HCT116 (cell line): ENCODE measurements at regions not wholly inside any gene's neighbourhood (a gene's known extent, or its start where the extent isn't known, plus 50 kb on each side); places are given as distances from the start of the nearest gene placed in this dataset.

Source experiments
- ATAC-seq: fragments of 200-7000 bp; cut with Tn5 transposase; 2 replicates; pipeline ENCODE4 v1.9.1; 2020; ENCODE audit warnings: mild to moderate bottlenecking, moderate library complexity
- BruUV-seq: library from RNA; stranded (reverse); fragments of 400-500 nt; replicated peaks from 2 replicates; lab custom pipeline; 2021; lab: Mats Ljungman, UMichigan
- CTCF ChIA-PET: fragments of 300-600 bp; sonication (Branson Sonifier 250); formaldehyde crosslinking; loops from one replicate; lab custom pipeline; 2021; ENCODE audit warnings: antibody characterized with exemption; lab: Charles Lee
- POLR2A ChIA-PET: fragments of 300-600, 350-600 bp; sonication (Branson Sonifier 250); formaldehyde crosslinking; loops from one replicate; lab custom pipeline; 2021; ENCODE audit warnings: antibody characterized with exemption; lab: Charles Lee
- RAD21 ChIA-PET, 2 experiments: fragments of 300-600 bp; sonication (Branson Sonifier 250); formaldehyde crosslinking; loops; one replicate each; lab custom pipeline; 2023; ENCODE audit warnings: low total read pairs in 2 of 2; ENCODE audit not compliant: uncharacterized antibody in 2 of 2, unreplicated experiment in 2 of 2, low non-redundant PET in 1 of 2; lab: Charles Lee
- DNase-seq: peaks from one replicate; pipeline ENCODE4 v3.0.0-alpha.2; 2010; ENCODE audit warnings: low read depth, low spot score
- H2AFZ ChIP-seq: fragments of 200-600 bp; shearing (Covaris generic), sonication (generic); 2 replicates; pipeline ENCODE4 v1.6.1; 2017; ENCODE audit warnings: low read depth, mixed run types, mixed read lengths, antibody characterized with exemption, low read length; ENCODE audit not compliant: poor library complexity, severe bottlenecking
- H3K27ac ChIP-seq: 2 replicates; pipeline ENCODE4 v1.5.1; 2012; ENCODE audit warnings: low read depth, low read length
- H3K27me3 ChIP-seq: fragments of 200-600 bp; sonication (generic); 2 replicates; pipeline ENCODE4 v1.6.1; 2016; ENCODE audit warnings: mixed run types, low read length, mixed read lengths; ENCODE audit not compliant: insufficient read depth
- H3K36me3 ChIP-seq, 2 experiments: fragments of 200-500 bp in 1 of 2; fragments of 200-600 bp in 1 of 2; sonication (Bioruptor generic) in 1 of 2; sonication (generic) in 1 of 2; 2 replicates each; pipeline versions ENCODE4 v1.5.1 to v1.6.1; 2014 to 2016; ENCODE audit warnings: low read length in 2 of 2, inconsistent platforms in 1 of 2, mixed read lengths in 1 of 2, mixed run types in 1 of 2; ENCODE audit not compliant: insufficient read depth in 2 of 2, control insufficient read depth in 1 of 2
- H3K4me1 ChIP-seq, 2 experiments: fragments of 200-600 bp in 1 of 2; sonication (generic) in 1 of 2; 2 replicates each; pipeline versions ENCODE4 v1.5.1 to v1.6.1; 2012 to 2017; ENCODE audit warnings: low read length in 2 of 2, inconsistent platforms in 1 of 2, mild to moderate bottlenecking in 1 of 2, mixed read lengths in 1 of 2, mixed run types in 1 of 2, moderate library complexity in 1 of 2; ENCODE audit not compliant: insufficient read depth in 2 of 2, control insufficient read depth in 1 of 2
- H3K4me2 ChIP-seq: fragments of 200-600 bp; sonication (generic); 2 replicates; pipeline ENCODE4 v1.6.1; 2017; ENCODE audit warnings: mixed run types, low read length, mixed read lengths
- H3K4me3 ChIP-seq, 2 experiments: fragments of 200-600 bp in 1 of 2; sonication (generic) in 1 of 2; replicated peaks in 1 of 2; 2 replicates each; pipeline ENCODE4 v1.5.1; 2011 to 2016; ENCODE audit warnings: low read length in 2 of 2, control low read depth in 1 of 2, low read depth in 1 of 2, mild to moderate bottlenecking in 1 of 2, mixed read lengths in 1 of 2, mixed run types in 1 of 2
- H3K79me2 ChIP-seq: fragments of 200-600 bp; sonication (generic); 2 replicates; pipeline ENCODE4 v1.6.1; 2017; ENCODE audit warnings: mild to moderate bottlenecking, mixed run types, low read length, moderate library complexity, mixed read lengths; ENCODE audit not compliant: insufficient read depth
- H3K9ac ChIP-seq: fragments of 200-600 bp; sonication (generic); 2 replicates; pipeline ENCODE4 v1.6.1; 2016; ENCODE audit warnings: low read length, mixed read lengths
- H3K9me2 ChIP-seq: fragments of 200-600 bp; sonication (generic), shearing (Covaris generic); 2 replicates; pipeline ENCODE4 v1.6.1; 2017; ENCODE audit warnings: mixed run types, mild to moderate bottlenecking, moderate library complexity; ENCODE audit not compliant: insufficient read depth
- H3K9me3 ChIP-seq, 2 experiments: fragments of 200-500 bp in 1 of 2; fragments of 200-600 bp in 1 of 2; sonication (Bioruptor generic) in 1 of 2; sonication (generic) in 1 of 2; 2 replicates each; pipeline ENCODE4 v1.6.1; 2014 to 2017; ENCODE audit warnings: low read length in 2 of 2, mixed read lengths in 2 of 2, inconsistent platforms in 1 of 2, low read depth in 1 of 2, mild to moderate bottlenecking in 1 of 2, mixed run types in 1 of 2, moderate library complexity in 1 of 2; ENCODE audit not compliant: control insufficient read depth in 1 of 2, insufficient read depth in 1 of 2
- H4K20me1 ChIP-seq: fragments of 200-600 bp; sonication (generic), shearing (Covaris generic); 2 replicates; pipeline ENCODE4 v1.6.1; 2017; ENCODE audit warnings: mixed run types, mild to moderate bottlenecking, moderate library complexity; ENCODE audit not compliant: insufficient read depth
- CBX3 ChIP-seq: IDR thresholded peaks from 2 replicates; pipeline ENCODE4 v1.6.1; 2012; ENCODE audit warnings: low read depth
- CEBPB ChIP-seq: IDR thresholded peaks from 2 replicates; pipeline ENCODE4 v1.6.1; 2012; ENCODE audit warnings: low read depth
- ELF1 ChIP-seq: IDR thresholded peaks from 2 replicates; pipeline ENCODE4 v1.6.1; 2012; ENCODE audit warnings: low read depth, borderline replicate concordance
- EZH2 ChIP-seq: fragments of 200-600 bp; sonication (generic); IDR thresholded peaks from 2 replicates; pipeline ENCODE4 v1.6.1; 2017; ENCODE audit warnings: antibody characterized with exemption, mixed run types
- EZH2phosphoT487 ChIP-seq: fragments of 200-600 bp; IDR thresholded peaks from 2 replicates; pipeline ENCODE4 v1.6.1; 2018; ENCODE audit warnings: antibody characterized with exemption, borderline replicate concordance
- FOSL1 ChIP-seq: IDR thresholded peaks from 2 replicates; pipeline ENCODE4 v1.6.1; 2012; ENCODE audit warnings: low read depth
- POLR2A ChIP-seq: IDR thresholded peaks from 2 replicates; pipeline ENCODE4 v1.7.0; 2011; ENCODE audit warnings: borderline replicate concordance; ENCODE audit not compliant: insufficient read depth, insufficient read length; ENCODE audit errors: extremely low read depth
- POLR2AphosphoS5 ChIP-seq: IDR thresholded peaks from 2 replicates; pipeline ENCODE4 v1.6.1; 2011; ENCODE audit warnings: mild to moderate bottlenecking, low read depth, low read length, moderate library complexity
- RAD21 ChIP-seq: IDR thresholded peaks from 2 replicates; pipeline ENCODE4 v1.6.1; 2012; ENCODE audit warnings: low read depth, mild to moderate bottlenecking
- SIN3A ChIP-seq: IDR thresholded peaks from 2 replicates; pipeline ENCODE4 v1.6.1; 2012; ENCODE audit warnings: low read depth
- SP1 ChIP-seq: IDR thresholded peaks from 2 replicates; pipeline ENCODE4 v1.6.1; 2012; ENCODE audit warnings: low read depth
- SRF ChIP-seq: IDR thresholded peaks from 2 replicates; pipeline ENCODE4 v1.6.1; 2012; ENCODE audit warnings: low read depth
- TCF7L2 ChIP-seq: IDR thresholded peaks from 2 replicates; pipeline ENCODE4 v1.7.0; 2011; ENCODE audit warnings: borderline replicate concordance, inconsistent platforms; ENCODE audit not compliant: insufficient read depth, insufficient read length; ENCODE audit errors: extremely low read depth
- ZNF274 ChIP-seq: fragments of 200-500 bp; sonication (Bioruptor generic); IDR thresholded peaks from 2 replicates; pipeline ENCODE4 v1.6.1; 2014; ENCODE audit warnings: mild to moderate bottlenecking, low read depth, low read length, inconsistent platforms
- intact Hi-C: fragments of 100-400 bp; cut with micrococcal nuclease; formaldehyde crosslinking; loops from 2 replicates; pipeline ENCODE4 v1.10.0; 2022
- TF ChIP-seq, protein P1 (sequence below): IDR thresholded peaks from 2 replicates; pipeline ENCODE4 v1.6.1; 2012
- TF ChIP-seq, protein P2 (sequence below), 3 experiments: fragments of 200-600 bp in 1 of 3; sonication (generic) in 1 of 3; IDR thresholded peaks in 2 of 3; conservative IDR thresholded peaks in 1 of 3; 2 replicates each; pipeline ENCODE4 v1.5.1; 2012 to 2017; ENCODE audit warnings: low read depth in 2 of 3, low read length in 2 of 3, antibody characterized with exemption in 1 of 3, borderline replicate concordance in 1 of 3, control low read depth in 1 of 3, mild to moderate bottlenecking in 1 of 3, mixed read lengths in 1 of 3, mixed run types in 1 of 3, moderate library complexity in 1 of 3; ENCODE audit not compliant: insufficient read depth in 1 of 3
- TF ChIP-seq, protein P3 (sequence below): IDR thresholded peaks from 2 replicates; pipeline ENCODE4 v1.6.1; 2012; ENCODE audit warnings: low read depth
- TF ChIP-seq, protein P4 (sequence below): IDR thresholded peaks from 2 replicates; pipeline ENCODE4 v1.6.1; 2011; ENCODE audit warnings: mild to moderate bottlenecking, low read length, moderate library complexity; ENCODE audit not compliant: insufficient replicate concordance; ENCODE audit errors: extremely low read depth
- TF ChIP-seq, protein P5 (sequence below): IDR thresholded peaks from 2 replicates; pipeline ENCODE4 v1.6.1; 2012

DNA sequence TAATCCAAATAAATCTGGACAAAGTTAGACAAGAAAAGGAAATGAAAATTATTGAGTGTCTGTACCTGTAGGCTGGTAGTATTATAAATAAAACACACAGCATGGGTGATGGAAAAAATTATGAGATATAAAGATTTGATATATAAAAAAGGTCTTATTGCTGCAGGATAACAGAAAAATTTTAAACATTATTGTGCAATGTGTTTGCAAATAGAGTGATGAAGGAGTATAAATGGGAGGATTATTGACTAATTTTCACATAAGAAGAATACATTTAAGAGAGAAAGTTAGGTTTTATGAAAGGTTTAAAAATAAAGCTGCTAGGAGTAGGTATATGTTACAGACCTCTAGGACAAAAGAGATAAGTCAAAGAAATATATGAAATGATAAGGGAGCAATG, 336.7 kb upstream of the MAN1A1 start:
- ATAC-seq: no peak
- H3K79me2 ChIP-seq: no peaks in the 10 kb centered on the region
- H4K20me1 ChIP-seq: no peaks in the 10 kb centered on the region
- no peaks in the 10 kb centered on the region for H3K4me1 ChIP-seq
- ChIA-PET CTCF (no interaction called here), POLR2A (no interaction called here), RAD21 (no interaction called here)
- DNase-seq: no peak
- no peak overlapping the region for H3K4me3 ChIP-seq
- intact Hi-C loops: no loop called here
- H3K9ac ChIP-seq: no peak overlapping the region
- H3K27ac ChIP-seq: no peak overlapping the region
- no peak overlapping the region for H3K4me2 ChIP-seq
- H3K9me2 ChIP-seq: no peaks in the 10 kb centered on the region
- no peak overlapping the region for H2AFZ ChIP-seq
- TF ChIP-seq, protein P1, sequence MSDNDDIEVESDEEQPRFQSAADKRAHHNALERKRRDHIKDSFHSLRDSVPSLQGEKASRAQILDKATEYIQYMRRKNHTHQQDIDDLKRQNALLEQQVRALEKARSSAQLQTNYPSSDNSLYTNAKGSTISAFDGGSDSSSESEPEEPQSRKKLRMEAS: no peak
- TF ChIP-seq POLR2A: no peak
- no peak for TF ChIP-seq SRF
- TF ChIP-seq, protein P2, sequence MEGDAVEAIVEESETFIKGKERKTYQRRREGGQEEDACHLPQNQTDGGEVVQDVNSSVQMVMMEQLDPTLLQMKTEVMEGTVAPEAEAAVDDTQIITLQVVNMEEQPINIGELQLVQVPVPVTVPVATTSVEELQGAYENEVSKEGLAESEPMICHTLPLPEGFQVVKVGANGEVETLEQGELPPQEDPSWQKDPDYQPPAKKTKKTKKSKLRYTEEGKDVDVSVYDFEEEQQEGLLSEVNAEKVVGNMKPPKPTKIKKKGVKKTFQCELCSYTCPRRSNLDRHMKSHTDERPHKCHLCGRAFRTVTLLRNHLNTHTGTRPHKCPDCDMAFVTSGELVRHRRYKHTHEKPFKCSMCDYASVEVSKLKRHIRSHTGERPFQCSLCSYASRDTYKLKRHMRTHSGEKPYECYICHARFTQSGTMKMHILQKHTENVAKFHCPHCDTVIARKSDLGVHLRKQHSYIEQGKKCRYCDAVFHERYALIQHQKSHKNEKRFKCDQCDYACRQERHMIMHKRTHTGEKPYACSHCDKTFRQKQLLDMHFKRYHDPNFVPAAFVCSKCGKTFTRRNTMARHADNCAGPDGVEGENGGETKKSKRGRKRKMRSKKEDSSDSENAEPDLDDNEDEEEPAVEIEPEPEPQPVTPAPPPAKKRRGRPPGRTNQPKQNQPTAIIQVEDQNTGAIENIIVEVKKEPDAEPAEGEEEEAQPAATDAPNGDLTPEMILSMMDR (IDR thresholded peaks at IDR 0.05 in 2 of 3, conservative IDR thresholded peaks at IDR 0.05 in 1 of 3; ENCODE audit: borderline replicate concordance in 1 of 3, insufficient read depth in 1 of 3, low read depth in 2 of 3, low read length in 2 of 3): no peak
- no peak for TF ChIP-seq SIN3A
- TF ChIP-seq, protein P3, sequence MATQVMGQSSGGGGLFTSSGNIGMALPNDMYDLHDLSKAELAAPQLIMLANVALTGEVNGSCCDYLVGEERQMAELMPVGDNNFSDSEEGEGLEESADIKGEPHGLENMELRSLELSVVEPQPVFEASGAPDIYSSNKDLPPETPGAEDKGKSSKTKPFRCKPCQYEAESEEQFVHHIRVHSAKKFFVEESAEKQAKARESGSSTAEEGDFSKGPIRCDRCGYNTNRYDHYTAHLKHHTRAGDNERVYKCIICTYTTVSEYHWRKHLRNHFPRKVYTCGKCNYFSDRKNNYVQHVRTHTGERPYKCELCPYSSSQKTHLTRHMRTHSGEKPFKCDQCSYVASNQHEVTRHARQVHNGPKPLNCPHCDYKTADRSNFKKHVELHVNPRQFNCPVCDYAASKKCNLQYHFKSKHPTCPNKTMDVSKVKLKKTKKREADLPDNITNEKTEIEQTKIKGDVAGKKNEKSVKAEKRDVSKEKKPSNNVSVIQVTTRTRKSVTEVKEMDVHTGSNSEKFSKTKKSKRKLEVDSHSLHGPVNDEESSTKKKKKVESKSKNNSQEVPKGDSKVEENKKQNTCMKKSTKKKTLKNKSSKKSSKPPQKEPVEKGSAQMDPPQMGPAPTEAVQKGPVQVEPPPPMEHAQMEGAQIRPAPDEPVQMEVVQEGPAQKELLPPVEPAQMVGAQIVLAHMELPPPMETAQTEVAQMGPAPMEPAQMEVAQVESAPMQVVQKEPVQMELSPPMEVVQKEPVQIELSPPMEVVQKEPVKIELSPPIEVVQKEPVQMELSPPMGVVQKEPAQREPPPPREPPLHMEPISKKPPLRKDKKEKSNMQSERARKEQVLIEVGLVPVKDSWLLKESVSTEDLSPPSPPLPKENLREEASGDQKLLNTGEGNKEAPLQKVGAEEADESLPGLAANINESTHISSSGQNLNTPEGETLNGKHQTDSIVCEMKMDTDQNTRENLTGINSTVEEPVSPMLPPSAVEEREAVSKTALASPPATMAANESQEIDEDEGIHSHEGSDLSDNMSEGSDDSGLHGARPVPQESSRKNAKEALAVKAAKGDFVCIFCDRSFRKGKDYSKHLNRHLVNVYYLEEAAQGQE: no peak
- TF ChIP-seq, protein P4, sequence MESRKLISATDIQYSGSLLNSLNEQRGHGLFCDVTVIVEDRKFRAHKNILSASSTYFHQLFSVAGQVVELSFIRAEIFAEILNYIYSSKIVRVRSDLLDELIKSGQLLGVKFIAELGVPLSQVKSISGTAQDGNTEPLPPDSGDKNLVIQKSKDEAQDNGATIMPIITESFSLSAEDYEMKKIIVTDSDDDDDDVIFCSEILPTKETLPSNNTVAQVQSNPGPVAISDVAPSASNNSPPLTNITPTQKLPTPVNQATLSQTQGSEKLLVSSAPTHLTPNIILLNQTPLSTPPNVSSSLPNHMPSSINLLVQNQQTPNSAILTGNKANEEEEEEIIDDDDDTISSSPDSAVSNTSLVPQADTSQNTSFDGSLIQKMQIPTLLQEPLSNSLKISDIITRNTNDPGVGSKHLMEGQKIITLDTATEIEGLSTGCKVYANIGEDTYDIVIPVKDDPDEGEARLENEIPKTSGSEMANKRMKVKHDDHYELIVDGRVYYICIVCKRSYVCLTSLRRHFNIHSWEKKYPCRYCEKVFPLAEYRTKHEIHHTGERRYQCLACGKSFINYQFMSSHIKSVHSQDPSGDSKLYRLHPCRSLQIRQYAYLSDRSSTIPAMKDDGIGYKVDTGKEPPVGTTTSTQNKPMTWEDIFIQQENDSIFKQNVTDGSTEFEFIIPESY: no peak
- no peak for TF ChIP-seq EZH2
- TF ChIP-seq CBX3: no peak
- no peak for TF ChIP-seq ZNF274
- no peak for TF ChIP-seq ELF1
- TF ChIP-seq TCF7L2: no peak
- TF ChIP-seq RAD21: no peak
- no peak for TF ChIP-seq FOSL1
- TF ChIP-seq CEBPB: no peak
- no peak for TF ChIP-seq EZH2phosphoT487
- TF ChIP-seq, protein P5, sequence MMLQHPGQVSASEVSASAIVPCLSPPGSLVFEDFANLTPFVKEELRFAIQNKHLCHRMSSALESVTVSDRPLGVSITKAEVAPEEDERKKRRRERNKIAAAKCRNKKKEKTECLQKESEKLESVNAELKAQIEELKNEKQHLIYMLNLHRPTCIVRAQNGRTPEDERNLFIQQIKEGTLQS: no peak
- no peak for TF ChIP-seq POLR2AphosphoS5
- no peak for TF ChIP-seq SP1
- no peaks in the 10 kb centered on the region for H3K27me3 ChIP-seq
- H3K36me3 ChIP-seq: no peaks in the 10 kb centered on the region
- no TSS peak for BruUV-seq
- no peaks in the 10 kb centered on the region for H3K9me3 ChIP-seq
